ENCODE measurements at regions not wholly inside any gene's neighbourhood (a gene's known extent, or its start where the extent isn't known, plus 50 kb on each side); places are given as distances from the start of the nearest gene placed in this dataset.

DNA sequence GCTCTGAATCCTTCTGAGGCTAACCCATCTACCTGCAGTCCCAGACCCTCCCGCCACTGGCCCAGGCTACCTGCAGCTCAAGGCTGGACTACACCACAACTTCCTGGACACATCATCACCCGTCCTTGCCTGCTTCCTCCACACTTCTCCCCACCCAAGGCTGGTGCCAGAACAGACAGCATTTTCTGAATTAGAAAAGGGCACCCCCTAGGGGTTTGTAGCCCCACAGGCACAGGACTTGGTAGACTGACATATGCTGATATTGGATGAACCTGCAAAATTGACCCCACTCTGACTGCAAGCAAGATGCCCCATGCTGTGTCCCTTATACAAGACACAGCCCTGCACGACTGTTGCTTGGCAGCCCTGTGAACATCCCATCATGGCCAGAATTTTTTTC lies 271.5 kb upstream of the C16orf82 start:
- no peak overlapping the region for H3K27ac ChIP-seq (ENCODE audit: low read length)
- H3K79me2 ChIP-seq (ENCODE audit: low read length) = no peaks in the 10 kb centered on the region
- no peak overlapping the region for H3K9ac ChIP-seq (ENCODE audit: low read length)
- H4K20me1 ChIP-seq (ENCODE audit: insufficient read depth, low read length) = no peaks in the 10 kb centered on the region
- TF ChIP-seq EZH2phosphoT487 (IDR thresholded peaks at IDR 0.05; ENCODE audit: low read depth) = no peak
- TF ChIP-seq, protein P1, sequence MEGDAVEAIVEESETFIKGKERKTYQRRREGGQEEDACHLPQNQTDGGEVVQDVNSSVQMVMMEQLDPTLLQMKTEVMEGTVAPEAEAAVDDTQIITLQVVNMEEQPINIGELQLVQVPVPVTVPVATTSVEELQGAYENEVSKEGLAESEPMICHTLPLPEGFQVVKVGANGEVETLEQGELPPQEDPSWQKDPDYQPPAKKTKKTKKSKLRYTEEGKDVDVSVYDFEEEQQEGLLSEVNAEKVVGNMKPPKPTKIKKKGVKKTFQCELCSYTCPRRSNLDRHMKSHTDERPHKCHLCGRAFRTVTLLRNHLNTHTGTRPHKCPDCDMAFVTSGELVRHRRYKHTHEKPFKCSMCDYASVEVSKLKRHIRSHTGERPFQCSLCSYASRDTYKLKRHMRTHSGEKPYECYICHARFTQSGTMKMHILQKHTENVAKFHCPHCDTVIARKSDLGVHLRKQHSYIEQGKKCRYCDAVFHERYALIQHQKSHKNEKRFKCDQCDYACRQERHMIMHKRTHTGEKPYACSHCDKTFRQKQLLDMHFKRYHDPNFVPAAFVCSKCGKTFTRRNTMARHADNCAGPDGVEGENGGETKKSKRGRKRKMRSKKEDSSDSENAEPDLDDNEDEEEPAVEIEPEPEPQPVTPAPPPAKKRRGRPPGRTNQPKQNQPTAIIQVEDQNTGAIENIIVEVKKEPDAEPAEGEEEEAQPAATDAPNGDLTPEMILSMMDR (IDR thresholded peaks at IDR 0.05; ENCODE audit: low read depth, low read length) = peak; percentile 34
- no peak overlapping the region for H3K4me3 ChIP-seq (ENCODE audit: low read length)
- H3K36me3 ChIP-seq (replicated peaks; ENCODE audit: low read depth, low read length) = no peaks in the 10 kb centered on the region
- no peak overlapping the region for H3K4me2 ChIP-seq (ENCODE audit: low read length)
- H2AFZ ChIP-seq (ENCODE audit: low read depth, low read length) = no peak overlapping the region
- no peaks in the 10 kb centered on the region for H3K9me3 ChIP-seq (ENCODE audit: insufficient read depth, low read length)
- peaks cover 3% of the 10 kb centered on the region; the same call in 1 of the 2 replicates for H3K27me3 ChIP-seq (ENCODE audit: low read depth, low read length)
- no peaks in the 10 kb centered on the region for H3K4me1 ChIP-seq (ENCODE audit: low read length)

DNA sequence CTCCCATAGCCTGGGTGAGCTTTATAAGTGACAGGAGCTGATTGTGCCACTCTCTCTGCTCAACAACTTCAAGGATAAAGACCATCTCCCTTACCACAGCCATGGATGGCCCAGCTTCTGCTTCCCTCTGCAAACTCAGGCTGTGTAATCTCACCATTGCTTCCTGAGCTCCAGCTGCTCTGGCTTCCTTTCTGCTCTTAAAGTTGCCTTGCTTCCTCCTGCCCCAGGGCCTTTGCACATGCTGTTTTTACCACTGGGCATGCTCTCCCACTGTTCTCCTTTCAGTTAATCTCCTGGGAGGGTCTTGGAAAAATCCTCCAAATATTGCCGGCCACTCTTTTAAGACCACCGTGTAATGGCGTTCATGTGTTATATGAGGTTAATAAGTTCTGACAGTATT lies 265.1 kb upstream of the C16orf82 start:
- Histone ChIP-seq H3K9me3 (ENCODE audit: insufficient read depth, low read length) (no peaks in the 10 kb centered on the region), H3K27me3 (ENCODE audit: low read depth, low read length) (peaks cover 3% of the 10 kb centered on the region; the same call in 1 of the 2 replicates), H3K36me3 (replicated peaks; ENCODE audit: low read depth, low read length) (no peaks in the 10 kb centered on the region), H3K4me1 (ENCODE audit: low read length) (no peaks in the 10 kb centered on the region), H3K79me2 (ENCODE audit: low read length) (no peaks in the 10 kb centered on the region), H3K27ac (ENCODE audit: low read length) (no peak overlapping the region), H2AFZ (ENCODE audit: low read depth, low read length) (no peak overlapping the region), H4K20me1 (ENCODE audit: insufficient read depth, low read length) (no peaks in the 10 kb centered on the region), H3K9ac (ENCODE audit: low read length) (no peak overlapping the region), H3K4me3 (ENCODE audit: low read length) (no peak overlapping the region), H3K4me2 (ENCODE audit: low read length) (no peak overlapping the region)
- no peak for TF ChIP-seq EZH2phosphoT487 (IDR thresholded peaks at IDR 0.05; ENCODE audit: low read depth)
- TF ChIP-seq, protein P1 (IDR thresholded peaks at IDR 0.05; ENCODE audit: low read depth, low read length) = no peak

DNA sequence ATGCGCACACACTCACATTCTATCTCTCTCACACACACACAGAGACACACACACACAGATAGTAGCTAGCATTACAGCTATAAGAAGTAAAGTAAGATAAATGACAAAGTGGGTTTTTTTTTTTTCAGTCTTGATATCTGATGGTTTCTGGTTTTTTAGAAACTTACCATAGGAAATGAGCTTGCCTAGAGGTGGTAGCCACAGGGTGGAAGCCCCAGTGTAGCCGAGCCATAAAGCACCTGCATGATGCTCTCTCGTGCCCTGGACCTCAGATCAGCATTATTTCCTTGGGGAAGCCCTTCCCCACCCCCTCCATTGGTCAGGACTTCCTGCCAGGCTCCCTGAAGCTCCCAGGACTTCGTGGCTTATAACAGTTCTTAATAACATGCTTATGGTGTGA lies 264.3 kb upstream of the C16orf82 start:
- TF ChIP-seq, protein P1 (IDR thresholded peaks at IDR 0.05; ENCODE audit: low read depth, low read length) = no peak
- TF ChIP-seq EZH2phosphoT487 (IDR thresholded peaks at IDR 0.05; ENCODE audit: low read depth) = no peak
- peaks cover 3% of the 10 kb centered on the region; the same call in 1 of the 2 replicates for H3K27me3 ChIP-seq (ENCODE audit: low read depth, low read length)
- no peak overlapping the region for H2AFZ ChIP-seq (ENCODE audit: low read depth, low read length)
- no peak overlapping the region for H3K27ac ChIP-seq (ENCODE audit: low read length)
- no peaks in the 10 kb centered on the region for H3K9me3 ChIP-seq (ENCODE audit: insufficient read depth, low read length)
- H3K4me1 ChIP-seq (ENCODE audit: low read length) = no peaks in the 10 kb centered on the region
- no peaks in the 10 kb centered on the region for H3K79me2 ChIP-seq (ENCODE audit: low read length)
- H3K4me2 ChIP-seq (ENCODE audit: low read length) = no peak overlapping the region
- no peak overlapping the region for H3K9ac ChIP-seq (ENCODE audit: low read length)
- no peaks in the 10 kb centered on the region for H3K36me3 ChIP-seq (replicated peaks; ENCODE audit: low read depth, low read length)
- no peak overlapping the region for H3K4me3 ChIP-seq (ENCODE audit: low read length)
- no peaks in the 10 kb centered on the region for H4K20me1 ChIP-seq (ENCODE audit: insufficient read depth, low read length)

DNA sequence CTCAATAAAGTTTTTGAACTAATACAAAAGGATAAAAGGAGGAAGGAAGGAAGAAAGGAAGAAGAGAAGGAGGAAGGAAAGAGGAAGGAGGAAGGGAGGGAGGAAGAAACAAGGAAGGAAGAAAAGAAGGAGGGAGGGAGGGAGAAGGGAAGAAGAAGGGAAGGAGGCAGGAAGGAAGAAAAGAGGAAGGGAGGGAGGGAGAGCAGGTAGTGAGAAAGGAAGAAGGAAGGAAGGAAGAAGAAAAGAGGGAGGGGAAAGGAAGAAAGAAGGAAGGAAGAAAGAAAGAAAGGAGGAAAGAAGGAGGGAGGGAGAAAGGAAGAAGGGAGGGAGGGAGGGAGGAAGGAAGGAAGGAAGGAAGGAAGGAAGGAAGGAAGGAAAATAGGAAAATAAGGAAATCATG lies 263.8 kb upstream of the C16orf82 start:
- no peak overlapping the region for H3K4me2 ChIP-seq (ENCODE audit: low read length)
- no peaks in the 10 kb centered on the region for H3K36me3 ChIP-seq (replicated peaks; ENCODE audit: low read depth, low read length)
- no peak overlapping the region for H3K27ac ChIP-seq (ENCODE audit: low read length)
- TF ChIP-seq EZH2phosphoT487 (IDR thresholded peaks at IDR 0.05; ENCODE audit: low read depth) = no peak
- TF ChIP-seq, protein P1 (IDR thresholded peaks at IDR 0.05; ENCODE audit: low read depth, low read length) = no peak
- H3K4me3 ChIP-seq (ENCODE audit: low read length) = no peak overlapping the region
- H3K27me3 ChIP-seq (ENCODE audit: low read depth, low read length) = peaks cover 3% of the 10 kb centered on the region; the same call in 1 of the 2 replicates
- no peak overlapping the region for H2AFZ ChIP-seq (ENCODE audit: low read depth, low read length)
- no peak overlapping the region for H3K9ac ChIP-seq (ENCODE audit: low read length)
- no peaks in the 10 kb centered on the region for H3K9me3 ChIP-seq (ENCODE audit: insufficient read depth, low read length)
- H3K79me2 ChIP-seq (ENCODE audit: low read length) = no peaks in the 10 kb centered on the region
- H4K20me1 ChIP-seq (ENCODE audit: insufficient read depth, low read length) = no peaks in the 10 kb centered on the region
- H3K4me1 ChIP-seq (ENCODE audit: low read length) = no peaks in the 10 kb centered on the region

All from OCI-LY3 (cell line).